A673 (cell line): ENCODE measurements at regions not wholly inside any gene's neighbourhood (a gene's known extent, or its start where the extent isn't known, plus 50 kb on each side); places are given as distances from the start of the nearest gene placed in this dataset.

Experiments
- EZH2 ChIP-seq: fragments of 200-600 bp; sonication (generic); IDR thresholded peaks from 2 replicates; pipeline ENCODE4 v1.6.1; 2017; ENCODE audit warnings: borderline replicate concordance, low read depth, mild to moderate bottlenecking, mixed read lengths, antibody characterized with exemption, low read length; ENCODE audit not compliant: poor library complexity, severe bottlenecking
- TF ChIP-seq, protein P1 (sequence below): fragments of 300-800, 200-600 bp; sonication (generic); conservative IDR thresholded peaks from 2 replicates; pipeline ENCODE4 v1.5.1; 2017; ENCODE audit warnings: low read depth, mild to moderate bottlenecking, antibody characterized with exemption, low read length, moderate library complexity, mixed read lengths

- TF ChIP-seq, protein P1, sequence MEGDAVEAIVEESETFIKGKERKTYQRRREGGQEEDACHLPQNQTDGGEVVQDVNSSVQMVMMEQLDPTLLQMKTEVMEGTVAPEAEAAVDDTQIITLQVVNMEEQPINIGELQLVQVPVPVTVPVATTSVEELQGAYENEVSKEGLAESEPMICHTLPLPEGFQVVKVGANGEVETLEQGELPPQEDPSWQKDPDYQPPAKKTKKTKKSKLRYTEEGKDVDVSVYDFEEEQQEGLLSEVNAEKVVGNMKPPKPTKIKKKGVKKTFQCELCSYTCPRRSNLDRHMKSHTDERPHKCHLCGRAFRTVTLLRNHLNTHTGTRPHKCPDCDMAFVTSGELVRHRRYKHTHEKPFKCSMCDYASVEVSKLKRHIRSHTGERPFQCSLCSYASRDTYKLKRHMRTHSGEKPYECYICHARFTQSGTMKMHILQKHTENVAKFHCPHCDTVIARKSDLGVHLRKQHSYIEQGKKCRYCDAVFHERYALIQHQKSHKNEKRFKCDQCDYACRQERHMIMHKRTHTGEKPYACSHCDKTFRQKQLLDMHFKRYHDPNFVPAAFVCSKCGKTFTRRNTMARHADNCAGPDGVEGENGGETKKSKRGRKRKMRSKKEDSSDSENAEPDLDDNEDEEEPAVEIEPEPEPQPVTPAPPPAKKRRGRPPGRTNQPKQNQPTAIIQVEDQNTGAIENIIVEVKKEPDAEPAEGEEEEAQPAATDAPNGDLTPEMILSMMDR = no peak
- no peak for TF ChIP-seq EZH2
Observed at GRCh38 chr11:134887896-134888295, 475.9 kb upstream of the B3GAT1 start.
